Body of pancreas (tissue), 4 donors: ENCODE measurements at regions not wholly inside any gene's neighbourhood (a gene's known extent, or its start where the extent isn't known, plus 50 kb on each side); places are given as distances from the start of the nearest gene placed in this dataset.

Source experiments
- ATAC-seq: fragments of 150-250 bp; one replicate; pipeline ENCODE4 v1.9.1; 2016
- DNase-seq, 4 donors: peaks; one replicate each; pipeline ENCODE4 v3.0.0-alpha.2; 2019
- H3K27ac ChIP-seq, 4 donors: fragments of 200-600 bp; sonication (generic); 1 replicate in 3 of 4; 2 replicates in 1 of 4; pipeline versions ENCODE4 v1.5.1 to v1.6.1; 2016 to 2019; ENCODE audit warnings: mild to moderate bottlenecking in 1 of 4, mixed read lengths in 1 of 4, moderate library complexity in 1 of 4
- H3K27me3 ChIP-seq, 2 donors: fragments of 200-600 bp; sonication (generic); one replicate each; pipeline ENCODE4 v1.6.0; 2016; ENCODE audit warnings: mild to moderate bottlenecking in 1 of 2
- H3K36me3 ChIP-seq, 2 donors: fragments of 200-600 bp; sonication (generic); replicated peaks in 1 of 2; 2 replicates each; pipeline ENCODE4 v1.5.1; 2016; ENCODE audit warnings: low read depth in 2 of 2; ENCODE audit not compliant: insufficient read depth in 1 of 2
- H3K4me1 ChIP-seq: fragments of 200-600 bp; sonication (generic); one replicate; pipeline ENCODE4 v1.6.0; 2016
- H3K4me3 ChIP-seq, 2 donors: fragments of 200-600 bp; sonication (generic); 1 replicate in 1 of 2; 2 replicates in 1 of 2; pipeline ENCODE4 v1.5.1; 2016 to 2019
- H3K9me3 ChIP-seq, 3 donors: fragments of 200-600 bp; sonication (generic); 1 replicate in 2 of 3; 2 replicates in 1 of 3; pipeline ENCODE4 v1.5.1; 2016
- CTCF ChIP-seq, 7 experiments: fragments of 450-650 bp in 4 of 7; fragments of 200-600 bp in 3 of 7; sonication (generic) in 3 of 7; IDR thresholded peaks; one replicate each; pipeline ENCODE4 v1.5.1; 2016 to 2019; ENCODE audit warnings: antibody characterized with exemption in 7 of 7
- POLR2A ChIP-seq, 3 donors: fragments of 450-650 bp; IDR thresholded peaks; one replicate each; pipeline ENCODE4 v1.6.1; 2016; ENCODE audit warnings: antibody characterized with exemption in 3 of 3, mild to moderate bottlenecking in 2 of 3
- WGBS, 2 donors: methylation state at CpG; one replicate each; pipeline ENCODE4 v1.1.5; 2017; 5-methylcytosine and 5-hydroxymethylcytosine counted together
- intact Hi-C: fragments of 100-400 bp; cut with DNase I; formaldehyde crosslinking; loops from one replicate; pipeline ENCODE4 v1.15.1; 2023

GRCh38 chr12:13455778-13456144 is 259.2 kb downstream of the EMP1 start:
- Histone ChIP-seq H3K36me3 (no peaks in the 10 kb centered on the region), H3K4me3 (no peak overlapping the region), H3K9me3 (no peaks in the 10 kb centered on the region), H3K27me3 (no peaks in the 10 kb centered on the region), H3K27ac (no peak overlapping the region), H3K4me1 (no peaks in the 10 kb centered on the region)
- TF ChIP-seq CTCF (IDR thresholded peaks at IDR 0.05): no peak
- TF ChIP-seq POLR2A (IDR thresholded peaks at IDR 0.05): no peak
- 53 to 71% methylated on average over 5 of the region's 5 CpGs for WGBS, 2 donors
- intact Hi-C loops: no loop called here
- ATAC-seq: no peak
- DNase-seq: no peak

- WGBS, 2 donors: 54 to 60% methylated on average over 3 of the region's 3 CpGs
- Histone ChIP-seq H3K36me3 (no peaks in the 10 kb centered on the region), H3K4me3 (no peak overlapping the region), H3K27ac (no peak overlapping the region), H3K9me3 (no peaks in the 10 kb centered on the region), H3K27me3 (no peaks in the 10 kb centered on the region), H3K4me1 (no peaks in the 10 kb centered on the region)
- ATAC-seq (no peak), DNase-seq (no peak)
- TF ChIP-seq POLR2A (IDR thresholded peaks at IDR 0.05) (no peak), CTCF (IDR thresholded peaks at IDR 0.05) (no peak)
- intact Hi-C loops: no loop called here
Measured at GRCh38 chr12:13454991-13455777, 258.7 kb downstream of the EMP1 start.

- intact Hi-C loops: no loop called here
- DNase-seq (no peak), ATAC-seq (no peak)
- Histone ChIP-seq H3K4me1 (no peaks in the 10 kb centered on the region), H3K27ac (no peak overlapping the region), H3K27me3 (no peaks in the 10 kb centered on the region), H3K9me3 (no peaks in the 10 kb centered on the region), H3K4me3 (no peak overlapping the region), H3K36me3 (no peaks in the 10 kb centered on the region)
- no peak for TF ChIP-seq CTCF (IDR thresholded peaks at IDR 0.05)
- no peak for TF ChIP-seq POLR2A (IDR thresholded peaks at IDR 0.05)
- 76 to 82% methylated on average over 4 of the region's 4 CpGs for WGBS, 2 donors
Measured at GRCh38 chr12:13452955-13453570, 256.5 kb downstream of the EMP1 start.

- no peaks in the 10 kb centered on the region for H3K36me3 ChIP-seq
- TF ChIP-seq CTCF (IDR thresholded peaks at IDR 0.05) (no peak), POLR2A (IDR thresholded peaks at IDR 0.05) (no peak)
- no peaks in the 10 kb centered on the region for H3K4me1 ChIP-seq
- no peak overlapping the region for H3K27ac ChIP-seq
- ATAC-seq (no peak), DNase-seq (no peak)
- H3K27me3 ChIP-seq: no peaks in the 10 kb centered on the region
- H3K9me3 ChIP-seq: no peaks in the 10 kb centered on the region
- intact Hi-C loops: no loop called here
- no peak overlapping the region for H3K4me3 ChIP-seq
- WGBS, 2 donors: 69 to 75% methylated on average over 2 of the region's 2 CpGs
Measured at GRCh38 chr12:13451776-13452175, 255.2 kb downstream of the EMP1 start.
